OCI-LY1 (cell line): ENCODE measurements at regions not wholly inside any gene's neighbourhood (a gene's known extent, or its start where the extent isn't known, plus 50 kb on each side); places are given as distances from the start of the nearest gene placed in this dataset.

ENCODE experiments used
- EZH2 ChIP-seq: fragments of 200-600 bp; sonication (generic), shearing (Covaris generic); IDR thresholded peaks from 2 replicates; pipeline ENCODE4 v1.8.0; 2017; ENCODE audit warnings: borderline replicate concordance, mixed run types, mild to moderate bottlenecking, antibody characterized with exemption, low read length, moderate library complexity, mixed read lengths
- TF ChIP-seq, protein P1 (sequence below): fragments of 200-600 bp; sonication (generic), shearing (Covaris generic); IDR thresholded peaks from 2 replicates; pipeline ENCODE4 v1.5.1; 2017; ENCODE audit warnings: mild to moderate bottlenecking, antibody characterized with exemption, low read length, moderate library complexity, mixed read lengths

- TF ChIP-seq, protein P1, sequence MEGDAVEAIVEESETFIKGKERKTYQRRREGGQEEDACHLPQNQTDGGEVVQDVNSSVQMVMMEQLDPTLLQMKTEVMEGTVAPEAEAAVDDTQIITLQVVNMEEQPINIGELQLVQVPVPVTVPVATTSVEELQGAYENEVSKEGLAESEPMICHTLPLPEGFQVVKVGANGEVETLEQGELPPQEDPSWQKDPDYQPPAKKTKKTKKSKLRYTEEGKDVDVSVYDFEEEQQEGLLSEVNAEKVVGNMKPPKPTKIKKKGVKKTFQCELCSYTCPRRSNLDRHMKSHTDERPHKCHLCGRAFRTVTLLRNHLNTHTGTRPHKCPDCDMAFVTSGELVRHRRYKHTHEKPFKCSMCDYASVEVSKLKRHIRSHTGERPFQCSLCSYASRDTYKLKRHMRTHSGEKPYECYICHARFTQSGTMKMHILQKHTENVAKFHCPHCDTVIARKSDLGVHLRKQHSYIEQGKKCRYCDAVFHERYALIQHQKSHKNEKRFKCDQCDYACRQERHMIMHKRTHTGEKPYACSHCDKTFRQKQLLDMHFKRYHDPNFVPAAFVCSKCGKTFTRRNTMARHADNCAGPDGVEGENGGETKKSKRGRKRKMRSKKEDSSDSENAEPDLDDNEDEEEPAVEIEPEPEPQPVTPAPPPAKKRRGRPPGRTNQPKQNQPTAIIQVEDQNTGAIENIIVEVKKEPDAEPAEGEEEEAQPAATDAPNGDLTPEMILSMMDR: no peak
- no peak for TF ChIP-seq EZH2
Measured at GRCh38 chr2:216807857-216808272, 52.0 kb downstream of the TNP1 start.
